ENCODE measurements at regions not wholly inside any gene's neighbourhood (a gene's known extent, or its start where the extent isn't known, plus 50 kb on each side); places are given as distances from the start of the nearest gene placed in this dataset.

- no peaks in the 10 kb centered on the region for H3K4me1 ChIP-seq (ENCODE audit: control insufficient read depth in 1 of 2, insufficient read depth in 2 of 2, low read length in 2 of 2)
- no peak overlapping the region for H3K27ac ChIP-seq (ENCODE audit: low read depth in 1 of 2, low read length in 2 of 2)
- no peak overlapping the region for H3K9ac ChIP-seq (ENCODE audit: insufficient read depth, low read length, poor library complexity, severe bottlenecking)
- no peaks in the 10 kb centered on the region for H3K9me3 Mint-ChIP-seq
- H3K36me3 Mint-ChIP-seq: no peaks in the 10 kb centered on the region
- WGBS (ENCODE audit: insufficient coverage): 30% methylated on average over 5 of the region's 17 CpGs
- no peak overlapping the region for H2AFZ ChIP-seq (ENCODE audit: insufficient read depth, low read depth, low read length, poor library complexity, severe bottlenecking)
- no peak for TF ChIP-seq CTCF (IDR thresholded peaks at IDR 0.05)
- H3K79me2 ChIP-seq (ENCODE audit: insufficient read depth, low read length): no peaks in the 10 kb centered on the region
- no peaks in the 10 kb centered on the region for H3K4me1 Mint-ChIP-seq
- H3K36me3 ChIP-seq (replicated peaks in 1 of 2; ENCODE audit: control insufficient read depth in 1 of 2, insufficient read depth in 2 of 2, low read length in 2 of 2): no peaks in the 10 kb centered on the region
- H3K27me3 ChIP-seq (ENCODE audit: control insufficient read depth in 2 of 2, insufficient read depth in 2 of 2, low read length in 2 of 2): no peaks in the 10 kb centered on the region
- H3K27me3 Mint-ChIP-seq (ENCODE audit: low read depth in 3 of 3): peaks cover 0 to 5% (median 2%) of the 10 kb centered on the region in 3 donors
- no peaks in the 10 kb centered on the region for H4K20me1 ChIP-seq (ENCODE audit: insufficient read depth, low read length)
- H3K4me3 ChIP-seq (replicated peaks in 1 of 3; ENCODE audit: low read depth in 2 of 3, low read length in 3 of 3): no peak overlapping the region
- no peak overlapping the region for H3K4me3 Mint-ChIP-seq
- no peaks in the 10 kb centered on the region for H3K9me3 ChIP-seq (replicated peaks in 1 of 2; ENCODE audit: control insufficient read depth in 1 of 2, insufficient read depth in 1 of 2, low read length in 2 of 2)
- no peak for DNase-seq
- no peak overlapping the region for H3K27ac Mint-ChIP-seq
- intact Hi-C loops (cut with micrococcal nuclease): no loop called here
- H3K4me2 ChIP-seq (replicated peaks; ENCODE audit: extremely low read depth, low read length, poor library complexity, severe bottlenecking): no peak overlapping the region
Measured at GRCh38 chr10:131686781-131687420, 213.9 kb upstream of the PPP2R2D start.

GRCh38 chr10:131688304-131688703 lies 212.5 kb upstream of the PPP2R2D start:
- H2AFZ ChIP-seq (ENCODE audit: insufficient read depth, low read depth, low read length, poor library complexity, severe bottlenecking): no peak overlapping the region
- no peaks in the 10 kb centered on the region for H3K36me3 Mint-ChIP-seq
- H3K9me3 ChIP-seq (replicated peaks in 1 of 2; ENCODE audit: control insufficient read depth in 1 of 2, insufficient read depth in 1 of 2, low read length in 2 of 2): no peaks in the 10 kb centered on the region
- H3K4me3 Mint-ChIP-seq: no peak overlapping the region
- no peaks in the 10 kb centered on the region for H3K27me3 ChIP-seq (ENCODE audit: control insufficient read depth in 2 of 2, insufficient read depth in 2 of 2, low read length in 2 of 2)
- no CpG with 5 or more reads among the region's 1 CpG for WGBS (ENCODE audit: insufficient coverage)
- TF ChIP-seq CTCF (IDR thresholded peaks at IDR 0.05): no peak
- H3K27ac Mint-ChIP-seq: no peak overlapping the region
- no peaks in the 10 kb centered on the region for H3K36me3 ChIP-seq (replicated peaks in 1 of 2; ENCODE audit: control insufficient read depth in 1 of 2, insufficient read depth in 2 of 2, low read length in 2 of 2)
- DNase-seq: no peak
- no peak overlapping the region for H3K27ac ChIP-seq (ENCODE audit: low read depth in 1 of 2, low read length in 2 of 2)
- no peak overlapping the region for H3K4me2 ChIP-seq (replicated peaks; ENCODE audit: extremely low read depth, low read length, poor library complexity, severe bottlenecking)
- no peaks in the 10 kb centered on the region for H3K4me1 Mint-ChIP-seq
- H3K9ac ChIP-seq (ENCODE audit: insufficient read depth, low read length, poor library complexity, severe bottlenecking): no peak overlapping the region
- H3K9me3 Mint-ChIP-seq: no peaks in the 10 kb centered on the region
- H3K79me2 ChIP-seq (ENCODE audit: insufficient read depth, low read length): no peaks in the 10 kb centered on the region
- H3K4me3 ChIP-seq (replicated peaks in 1 of 3; ENCODE audit: low read depth in 2 of 3, low read length in 3 of 3): no peak overlapping the region
- no peaks in the 10 kb centered on the region for H4K20me1 ChIP-seq (ENCODE audit: insufficient read depth, low read length)
- no peaks in the 10 kb centered on the region for H3K4me1 ChIP-seq (ENCODE audit: control insufficient read depth in 1 of 2, insufficient read depth in 2 of 2, low read length in 2 of 2)
- H3K27me3 Mint-ChIP-seq (ENCODE audit: low read depth in 3 of 3): peaks cover 0 to 6% (median under 1%) of the 10 kb centered on the region in 3 donors
- intact Hi-C loops (cut with micrococcal nuclease): no loop called here

All from CD14-positive monocyte (primary cell).